Neural crest cell (in vitro differentiated cells): ENCODE measurements at regions not wholly inside any gene's neighbourhood (a gene's known extent, or its start where the extent isn't known, plus 50 kb on each side); places are given as distances from the start of the nearest gene placed in this dataset.

ENCODE experiments used
- DNase-seq: peaks from one replicate; pipeline ENCODE4 v3.0.0; 2021; ENCODE audit warnings: low read depth, mixed read lengths, low spot score
- H3K27ac Mint-ChIP-seq: one replicate; pipeline ENCODE4 v1.8.0; 2021; ENCODE audit warnings: mild to moderate bottlenecking, mixed read lengths; ENCODE audit not compliant: unreplicated experiment
- H3K27me3 Mint-ChIP-seq: 2 replicates; pipeline ENCODE4 v1.8.0; 2021; ENCODE audit warnings: low read depth, mild to moderate bottlenecking, mixed read lengths
- H3K36me3 Mint-ChIP-seq: 2 replicates; pipeline ENCODE4 v1.8.0; 2021; ENCODE audit warnings: low read depth, mild to moderate bottlenecking, mixed read lengths
- H3K4me1 Mint-ChIP-seq: 2 replicates; pipeline ENCODE4 v1.8.0; 2021; ENCODE audit warnings: mixed read lengths
- H3K4me3 Mint-ChIP-seq: one replicate; pipeline ENCODE4 v1.8.0; 2021; ENCODE audit warnings: mild to moderate bottlenecking, mixed read lengths
- H3K9me3 Mint-ChIP-seq: 2 replicates; pipeline ENCODE4 v1.8.0; 2021; ENCODE audit warnings: mixed read lengths
- CTCF ChIP-seq: fragments of 200-600 bp; sonication (generic); conservative IDR thresholded peaks from 2 replicates; pipeline ENCODE4 v1.5.0; 2021; ENCODE audit warnings: antibody characterized with exemption, mild to moderate bottlenecking

DNA sequence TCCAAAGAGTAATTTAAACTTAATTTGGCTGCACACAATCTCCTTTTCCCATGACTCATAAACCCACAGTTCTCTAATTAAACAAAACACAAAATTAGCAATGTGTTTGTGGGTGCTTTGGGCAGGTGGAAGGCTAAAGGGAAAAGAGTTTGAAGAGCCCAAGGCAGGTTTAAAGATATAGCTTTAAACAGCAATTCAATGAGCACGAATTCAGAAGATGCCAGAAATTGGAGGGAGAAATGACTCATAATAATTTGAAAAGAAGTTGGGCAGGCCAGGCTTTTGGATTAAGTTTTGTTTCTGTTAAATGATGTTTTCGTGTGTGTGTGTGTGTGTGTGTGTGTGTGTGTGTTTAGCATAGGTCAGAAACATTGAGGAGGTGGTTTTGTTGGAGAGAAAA is 594.8 kb upstream of the ZEB2 start:
- DNase-seq, result no peak
- peaks cover 7% of the 10 kb centered on the region for H3K36me3 Mint-ChIP-seq
- H3K27me3 Mint-ChIP-seq, result no peaks in the 10 kb centered on the region
- peaks cover 26% of the 10 kb centered on the region for H3K4me1 Mint-ChIP-seq
- H3K27ac Mint-ChIP-seq, result no peak overlapping the region
- no peak for TF ChIP-seq CTCF
- H3K4me3 Mint-ChIP-seq, result no peak overlapping the region
- peaks cover 10% of the 10 kb centered on the region for H3K9me3 Mint-ChIP-seq

- Mint-ChIP-seq H3K36me3 (no peaks in the 10 kb centered on the region), H3K27ac (no peak overlapping the region), H3K9me3 (no peaks in the 10 kb centered on the region), H3K27me3 (no peaks in the 10 kb centered on the region), H3K4me1 (peaks cover 39% of the 10 kb centered on the region), H3K4me3 (no peak overlapping the region)
- DNase-seq, result no peak
- TF ChIP-seq CTCF, result no peak
Measured at GRCh38 chr2:145112467-145112866, 592.5 kb upstream of the ZEB2 start.

- Mint-ChIP-seq H3K4me3 (no peak overlapping the region), H3K4me1 (peaks cover 28% of the 10 kb centered on the region), H3K9me3 (no peaks in the 10 kb centered on the region), H3K27ac (no peak overlapping the region), H3K36me3 (no peaks in the 10 kb centered on the region), H3K27me3 (no peaks in the 10 kb centered on the region)
- no peak for DNase-seq
- no peak for TF ChIP-seq CTCF
Measured at GRCh38 chr2:145110668-145111356, 590.9 kb upstream of the ZEB2 start.

GRCh38 chr2:145108959-145109710 is 589.2 kb upstream of the ZEB2 start:
- Mint-ChIP-seq H3K9me3 (no peaks in the 10 kb centered on the region), H3K27ac (peak overlapping the region; percentile 13), H3K4me3 (no peak overlapping the region), H3K36me3 (no peaks in the 10 kb centered on the region), H3K4me1 (peaks cover 32% of the 10 kb centered on the region), H3K27me3 (no peaks in the 10 kb centered on the region)
- DNase-seq, result no peak
- TF ChIP-seq CTCF, result no peak

DNA sequence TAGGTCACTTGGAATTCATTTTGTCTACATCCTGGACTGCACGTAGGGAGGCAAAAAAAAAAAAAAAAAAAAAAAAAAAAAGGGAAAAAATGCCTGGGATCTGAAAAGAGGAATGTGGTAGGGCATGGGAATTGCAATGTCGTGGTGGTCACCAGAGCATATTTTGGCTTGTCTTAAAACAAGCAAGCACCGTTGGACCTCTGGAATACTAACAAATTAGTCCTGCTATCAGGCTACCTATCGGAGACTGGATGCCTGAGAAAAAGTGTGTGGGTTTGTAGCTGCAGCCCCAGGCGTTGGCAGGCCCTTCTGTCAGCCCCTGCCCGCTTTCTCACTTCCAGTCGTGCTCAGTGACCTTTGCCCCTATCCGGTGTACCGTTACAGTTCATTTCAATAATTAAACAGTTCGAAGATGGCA is 588.5 kb upstream of the ZEB2 start:
- H3K9me3 Mint-ChIP-seq, result no peaks in the 10 kb centered on the region
- H3K4me3 Mint-ChIP-seq, result no peak overlapping the region

More for the DNA sequence above, 588.5 kb upstream of the ZEB2 start:
- peak overlapping the region; percentile 13 for H3K27ac Mint-ChIP-seq
- H3K36me3 Mint-ChIP-seq, result no peaks in the 10 kb centered on the region
- TF ChIP-seq CTCF, result no peak
- H3K4me1 Mint-ChIP-seq, result peaks cover 32% of the 10 kb centered on the region
- H3K27me3 Mint-ChIP-seq, result no peaks in the 10 kb centered on the region
- no peak for DNase-seq
